Stimulated activated CD4-positive, alpha-beta T cell treated with anti-CD3 and anti-CD28 coated beads, Interleukin-15, amount 100 ng/mL, for 48 hours (primary cell): ENCODE measurements at regions not wholly inside any gene's neighbourhood (a gene's known extent, or its start where the extent isn't known, plus 50 kb on each side); places are given as distances from the start of the nearest gene placed in this dataset.

Source experiments
- DNase-seq, 2 donors: peaks; one replicate each; pipeline ENCODE4 v3.0.0-alpha.2; 2020; ENCODE audit warnings: low read depth in 2 of 2

DNA sequence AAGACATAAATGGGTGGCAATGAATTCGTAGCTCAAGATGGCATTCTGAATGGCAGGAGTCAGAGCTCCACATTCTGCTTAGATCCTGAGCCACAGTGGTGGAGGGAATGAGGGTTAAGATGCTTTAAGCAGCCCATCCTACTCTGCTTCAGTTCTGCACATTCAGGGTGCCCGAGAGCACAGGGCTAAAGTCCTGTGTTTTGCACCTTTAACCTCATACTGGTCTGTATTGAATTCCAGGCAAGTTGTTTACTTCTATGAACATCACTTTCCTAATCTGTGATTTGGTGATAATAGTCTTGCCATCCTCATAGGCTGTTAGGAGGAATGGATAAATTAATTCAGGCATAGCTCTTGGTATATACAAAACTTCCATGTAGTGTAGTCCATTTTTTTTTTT lies 321.6 kb upstream of the CD180 start:
- no peak for DNase-seq

DNA sequence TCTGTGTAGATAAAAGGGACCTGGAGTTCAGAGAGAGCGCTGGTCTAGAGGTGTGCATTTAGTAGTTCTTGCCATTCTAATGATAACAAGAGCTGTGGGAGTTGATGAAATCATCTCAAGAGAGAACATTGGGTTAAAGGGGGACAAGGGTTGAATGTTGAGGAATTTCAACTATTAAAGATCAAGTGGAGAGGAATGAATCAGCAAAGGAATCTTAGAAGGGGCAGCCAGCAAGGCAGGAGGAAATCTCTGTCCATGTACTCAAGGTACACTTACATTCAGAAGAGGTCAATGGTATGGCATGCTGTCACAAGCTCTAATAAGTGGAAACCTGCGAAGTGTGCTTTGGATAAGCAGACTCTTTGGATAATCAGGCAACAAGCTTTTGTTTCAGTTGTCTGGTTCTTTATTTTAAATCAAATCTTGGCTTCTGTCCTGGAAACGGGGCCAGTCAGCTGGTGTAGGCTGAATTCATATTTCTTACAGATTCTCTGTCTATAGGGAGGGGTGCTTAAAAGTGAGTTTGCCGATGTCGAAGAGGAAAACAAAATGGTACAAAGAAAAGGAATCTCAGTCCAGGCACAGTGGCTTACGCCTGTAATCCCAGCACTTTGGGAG lies 320.5 kb upstream of the CD180 start:
- DNase-seq = no peak

DNA sequence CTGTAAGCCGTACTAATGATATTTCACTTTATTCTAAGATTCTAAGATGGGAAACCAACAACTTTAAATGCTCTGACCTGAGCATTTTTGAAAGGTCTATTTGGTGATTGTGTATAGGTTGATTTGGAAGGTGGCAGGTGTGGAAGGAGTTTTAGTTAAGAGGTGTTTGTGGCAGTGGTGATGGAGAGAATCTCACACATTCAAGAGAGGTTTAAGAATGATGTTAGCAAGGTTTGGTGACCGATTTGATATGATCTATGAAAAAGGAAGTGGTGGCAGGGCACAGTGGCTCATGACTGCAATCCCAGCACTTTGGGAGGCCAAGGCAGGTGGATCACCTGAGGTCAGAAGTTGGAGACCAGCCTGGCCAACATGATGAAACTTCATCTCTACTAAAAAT lies 319.2 kb upstream of the CD180 start:
- DNase-seq = no peak

DNA sequence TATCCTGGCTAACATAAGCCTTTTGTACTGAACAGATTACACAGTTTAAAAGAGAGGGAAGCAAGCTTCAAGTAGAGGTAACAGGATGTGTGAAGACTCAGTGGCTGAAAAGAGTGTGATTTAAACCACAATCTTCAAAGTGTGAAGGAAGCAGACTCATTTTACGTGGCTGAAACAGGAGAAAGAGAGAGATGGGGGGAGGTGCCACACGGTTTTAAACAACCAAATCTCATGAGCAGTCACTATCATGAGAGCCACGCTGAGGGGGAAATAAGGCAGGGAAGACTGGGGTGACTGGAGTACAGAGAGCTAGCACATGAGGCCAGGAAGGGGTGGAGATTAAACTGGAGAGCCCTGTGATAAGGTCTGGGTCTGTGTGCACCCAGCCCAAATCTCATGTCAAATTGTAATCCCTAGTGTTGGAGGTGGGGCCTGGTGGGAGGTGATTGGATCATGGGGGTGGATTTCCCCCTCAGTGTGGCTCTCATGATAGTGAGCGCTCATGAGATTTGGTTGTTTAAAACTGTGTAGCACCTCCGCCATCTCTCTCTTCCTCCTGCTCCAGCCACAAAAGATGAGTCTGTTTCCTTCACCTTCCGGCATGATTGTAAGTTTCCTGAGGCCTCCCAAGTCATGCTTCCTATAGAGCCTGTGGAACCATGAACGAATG lies 318.6 kb upstream of the CD180 start:
- peak; percentile 22 to 36 for DNase-seq

DNA sequence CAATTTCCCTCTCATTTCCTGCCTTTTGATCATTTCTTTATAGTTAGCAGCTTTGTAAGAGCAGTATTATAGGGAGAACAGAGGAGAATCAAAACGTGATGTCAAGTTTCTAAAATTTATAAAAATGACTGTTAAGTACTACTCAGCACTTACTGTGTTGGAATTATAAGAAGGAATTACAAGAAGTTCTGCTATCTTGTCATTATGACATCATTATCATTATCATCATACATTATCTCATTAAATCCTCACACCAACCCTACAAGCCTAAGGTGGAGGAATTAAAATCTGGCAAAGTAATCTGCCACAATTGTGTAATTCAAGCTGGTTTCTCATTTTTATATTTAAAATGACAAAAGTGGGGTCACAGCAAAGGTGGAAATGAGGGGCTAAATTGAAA lies 316.2 kb upstream of the CD180 start:
- no peak for DNase-seq

DNA sequence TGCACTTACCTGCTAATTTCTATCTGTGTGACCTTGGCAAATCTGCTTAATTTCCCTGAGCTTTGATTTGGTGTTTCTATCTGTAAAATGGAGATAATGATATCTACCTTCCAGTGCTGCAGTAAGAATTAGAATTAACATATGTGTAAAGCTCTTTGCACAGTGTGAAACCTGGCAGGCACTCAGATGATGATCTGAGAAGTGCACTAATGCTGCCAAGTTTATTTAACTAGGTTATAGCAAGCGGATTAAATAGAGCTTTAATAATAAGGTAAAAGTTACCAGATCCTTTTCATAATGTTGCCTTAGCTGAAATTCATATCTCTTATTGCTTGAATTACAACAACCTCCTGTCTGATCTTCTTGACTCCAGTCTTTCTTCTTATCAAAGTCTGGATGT lies 315.3 kb upstream of the CD180 start:
- DNase-seq = no peak

DNA sequence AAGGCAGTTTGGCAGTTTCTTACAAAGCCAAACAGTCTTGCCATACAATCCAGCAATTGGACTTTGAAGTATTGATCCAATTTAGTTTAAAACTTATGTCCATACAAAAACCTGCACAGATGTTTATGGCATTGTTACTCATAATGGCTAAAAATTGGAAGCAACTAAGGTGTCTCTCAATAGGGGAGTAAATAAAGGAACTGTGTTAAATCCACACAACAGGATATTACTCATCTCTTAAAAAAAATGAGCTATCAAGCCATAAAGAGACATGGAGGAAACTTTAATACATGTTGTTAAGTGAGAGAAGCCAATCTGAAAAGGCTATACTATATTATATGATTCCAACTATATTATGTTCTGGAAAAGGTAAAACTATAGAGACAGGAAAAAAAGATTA lies 313.6 kb upstream of the CD180 start:
- no peak for DNase-seq

DNA sequence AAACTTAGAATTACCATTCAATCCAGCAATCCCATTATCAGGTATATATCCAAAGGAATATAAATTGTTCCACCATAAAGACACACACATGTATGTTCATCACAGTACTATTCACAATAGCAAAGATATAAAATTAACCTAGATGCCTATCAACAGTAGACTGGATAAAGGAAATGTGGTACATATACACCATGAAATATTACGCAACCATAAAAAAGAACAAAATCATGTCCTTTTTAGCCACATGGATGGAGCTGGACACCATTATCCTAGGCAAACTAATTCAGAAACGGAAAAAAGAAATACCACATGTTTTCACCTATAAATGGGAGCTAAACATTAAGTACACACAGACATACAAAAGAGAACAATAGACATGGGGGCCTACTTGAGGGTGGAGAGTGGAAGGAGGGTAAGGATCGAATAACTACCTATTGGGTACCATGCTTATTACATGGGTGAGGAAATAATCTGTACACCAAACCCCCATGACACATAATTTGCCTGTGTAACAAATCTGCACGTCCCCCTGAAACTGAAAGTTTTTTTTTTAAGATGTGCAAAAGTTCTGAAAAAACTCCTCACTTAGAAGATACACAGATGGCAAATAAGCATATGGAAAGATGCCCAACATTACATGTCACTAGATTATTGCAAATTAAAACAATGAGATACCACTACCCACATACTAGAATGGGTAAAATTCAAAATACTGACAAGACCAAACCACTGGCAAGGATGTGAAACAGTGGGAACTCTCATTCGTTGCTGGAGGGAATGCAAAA lies 313.0 kb upstream of the CD180 start:
- DNase-seq = no peak

DNA sequence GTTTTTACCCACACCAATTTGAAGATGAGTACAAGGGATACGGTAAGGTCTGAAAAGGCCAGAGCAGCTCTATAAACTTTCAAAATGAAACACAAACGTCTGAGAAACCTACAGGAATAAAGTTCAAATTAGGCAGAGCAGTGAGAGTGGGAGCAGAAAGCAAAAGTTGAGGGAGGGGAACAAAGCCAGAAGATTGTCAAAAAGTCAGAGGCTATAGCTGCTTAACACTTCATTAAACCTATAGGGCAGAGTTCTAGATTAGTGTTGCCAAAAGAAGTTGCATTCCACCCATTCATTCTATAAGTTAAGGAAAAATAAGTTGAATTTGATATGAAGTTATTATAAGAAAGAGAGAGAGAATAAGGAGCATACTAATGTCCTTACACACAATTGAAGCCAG lies 309.6 kb upstream of the CD180 start:
- no peak for DNase-seq

DNA sequence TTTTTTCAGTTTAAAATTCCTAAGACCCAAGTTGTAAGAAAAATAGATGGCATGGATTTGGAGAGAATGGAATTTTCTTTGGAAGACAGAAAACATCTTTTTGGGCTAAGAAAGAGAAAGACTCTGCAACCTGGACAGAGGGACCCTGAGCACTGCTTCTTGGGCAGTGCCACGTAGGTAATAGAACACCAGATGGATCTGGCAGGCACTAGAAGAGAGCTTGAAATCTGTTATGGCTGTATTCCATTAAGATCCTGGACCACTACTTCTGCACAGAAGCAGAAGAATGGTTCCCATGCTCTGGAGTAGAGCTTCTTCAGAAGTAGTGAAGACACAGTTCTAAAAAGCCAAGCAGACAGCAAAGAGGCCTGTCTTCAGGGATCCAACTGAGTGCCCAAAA lies 306.4 kb upstream of the CD180 start:
- DNase-seq = no peak

DNA sequence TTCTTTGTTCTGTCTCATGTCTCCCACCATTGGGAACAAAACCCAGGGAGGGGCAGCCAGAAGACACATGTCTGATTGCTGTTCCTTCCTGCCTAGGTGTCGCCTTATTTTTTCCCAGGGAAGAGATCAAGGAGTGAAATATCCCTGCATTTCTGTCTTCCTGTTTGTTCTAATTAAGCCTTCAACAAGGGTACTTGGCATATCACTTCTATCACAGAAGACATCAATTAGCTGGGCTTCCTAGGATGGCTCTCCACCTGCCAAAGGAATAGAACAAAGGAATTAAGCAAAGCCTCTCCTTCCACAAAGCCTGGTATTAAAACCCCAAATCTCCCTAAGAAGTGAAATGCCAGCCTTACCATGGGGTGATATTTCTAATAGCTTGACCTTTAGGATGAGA lies 299.5 kb upstream of the CD180 start:
- no peak for DNase-seq

DNA sequence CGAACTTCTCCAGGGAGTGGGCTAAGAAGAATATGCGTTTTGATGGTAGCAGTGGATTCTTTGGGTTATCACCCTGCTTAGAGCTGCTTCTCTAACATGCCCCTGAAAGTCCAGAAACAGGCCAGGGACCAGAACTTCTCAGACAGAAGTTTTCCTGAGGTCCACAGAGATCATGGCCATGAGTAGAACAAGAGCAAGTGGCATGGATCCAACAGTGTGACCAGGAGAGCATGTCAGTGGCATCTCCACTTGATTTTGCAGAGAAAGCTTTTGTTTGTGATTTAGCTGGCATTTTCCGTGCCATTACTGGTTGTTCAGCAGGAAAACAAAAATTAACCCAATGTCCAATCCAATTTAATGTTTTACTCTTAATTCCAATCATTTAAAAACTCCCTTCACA lies 298.5 kb upstream of the CD180 start:
- DNase-seq = no peak

DNA sequence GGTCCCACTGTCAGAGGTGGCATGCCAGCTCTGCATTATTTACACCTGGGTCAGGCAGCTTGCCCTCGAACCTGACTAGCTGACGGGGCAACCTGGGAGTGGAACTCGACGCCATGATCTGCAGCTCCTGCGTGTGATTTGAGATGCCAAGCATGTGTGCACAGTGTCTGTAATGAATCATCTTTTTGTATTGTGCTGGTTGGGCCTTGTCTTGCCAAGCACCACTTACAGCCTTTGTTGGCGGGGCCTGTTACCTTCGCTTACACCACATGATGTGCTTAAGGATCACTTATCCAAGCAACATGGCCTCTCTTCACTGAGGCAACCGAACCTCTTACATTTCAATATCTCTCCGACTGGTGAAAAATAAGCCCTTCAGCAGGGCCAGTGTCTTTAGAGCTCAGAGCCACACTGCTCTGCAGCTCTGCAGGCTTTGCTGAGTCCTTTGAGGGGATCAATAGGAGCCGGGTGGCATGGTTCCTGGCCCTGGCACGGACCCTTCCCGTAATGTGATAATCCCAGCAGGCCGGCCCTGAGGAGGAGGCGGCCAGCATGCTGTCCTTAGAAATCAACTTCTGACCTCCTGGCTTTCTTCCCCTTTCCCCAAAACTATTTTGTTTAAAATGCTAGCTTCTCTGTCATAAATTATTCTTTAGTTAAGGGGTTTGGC lies 297.7 kb upstream of the CD180 start:
- no peak for DNase-seq

DNA sequence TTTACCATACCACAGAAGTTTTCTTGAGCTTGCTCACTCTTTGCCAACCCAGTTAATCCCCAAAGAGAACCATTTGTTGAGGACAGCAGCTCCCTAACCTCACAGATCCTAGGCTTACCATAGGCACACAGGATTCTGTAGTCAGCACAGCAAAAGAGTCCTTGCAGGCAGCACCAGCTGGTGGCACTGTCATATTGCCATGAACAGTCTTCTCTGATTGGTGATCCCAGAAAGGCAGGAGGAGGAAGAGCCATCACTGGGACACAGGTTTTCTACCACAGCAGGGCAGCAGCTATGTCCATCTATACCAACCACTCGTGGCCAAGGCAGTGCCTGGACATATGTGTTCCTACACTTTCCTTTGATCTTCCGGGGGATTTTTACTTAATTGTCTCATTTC lies 297.1 kb upstream of the CD180 start:
- DNase-seq = no peak

DNA sequence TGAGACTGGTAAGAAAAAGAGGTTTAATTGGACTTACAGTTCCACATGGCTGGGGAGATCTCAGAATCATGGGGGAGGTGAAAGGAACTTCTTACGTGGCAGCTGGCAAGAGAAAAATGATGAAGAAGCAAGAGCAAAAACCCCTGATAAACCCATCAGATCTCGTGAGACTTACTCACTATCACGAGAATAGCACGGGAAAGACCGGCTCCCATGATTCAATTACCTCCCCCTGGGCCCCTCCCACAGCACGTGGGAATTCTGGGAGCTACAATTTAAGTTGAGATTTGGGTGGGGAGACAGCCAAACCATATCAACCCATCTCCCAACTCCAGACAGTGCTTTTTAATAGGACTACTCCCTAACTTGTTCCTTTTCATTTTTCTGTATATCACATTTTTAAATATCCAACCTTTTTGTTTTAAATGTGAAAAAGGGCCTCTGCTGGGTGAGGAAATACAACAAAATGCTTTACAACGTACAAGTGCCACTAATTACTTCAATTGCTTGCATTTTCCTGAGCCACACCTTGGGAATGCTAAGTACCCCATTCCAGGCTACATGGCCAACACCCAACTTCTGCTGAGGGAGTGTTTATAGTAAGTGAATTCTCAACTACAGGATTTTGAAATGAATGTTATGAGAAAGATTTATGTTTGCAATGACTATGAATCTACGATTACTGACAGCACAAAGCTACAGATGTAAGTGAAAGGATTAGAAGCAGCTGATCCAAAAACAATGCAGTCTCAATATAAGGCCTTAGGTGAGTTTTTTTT lies 294.1 kb upstream of the CD180 start:
- no peak for DNase-seq

DNA sequence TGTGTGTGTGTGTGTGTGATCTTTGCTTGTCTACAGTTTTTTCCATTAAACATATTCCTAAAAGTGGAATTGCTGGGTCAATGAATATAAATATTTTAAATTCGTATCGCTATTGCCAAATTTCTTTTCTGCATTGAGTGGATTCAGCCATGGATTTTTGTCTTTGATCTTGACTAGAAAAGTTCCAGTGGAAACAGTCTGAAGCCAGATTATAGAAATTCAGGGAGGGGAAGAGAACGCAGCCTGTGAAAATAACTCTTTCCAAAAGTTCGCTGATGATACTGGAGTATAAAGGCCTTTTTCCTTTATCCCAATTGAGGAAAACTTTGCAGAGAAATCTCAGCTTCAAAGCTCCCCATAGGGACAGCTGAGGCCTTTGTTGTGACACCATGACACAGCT lies 292.3 kb upstream of the CD180 start:
- DNase-seq = no peak

DNA sequence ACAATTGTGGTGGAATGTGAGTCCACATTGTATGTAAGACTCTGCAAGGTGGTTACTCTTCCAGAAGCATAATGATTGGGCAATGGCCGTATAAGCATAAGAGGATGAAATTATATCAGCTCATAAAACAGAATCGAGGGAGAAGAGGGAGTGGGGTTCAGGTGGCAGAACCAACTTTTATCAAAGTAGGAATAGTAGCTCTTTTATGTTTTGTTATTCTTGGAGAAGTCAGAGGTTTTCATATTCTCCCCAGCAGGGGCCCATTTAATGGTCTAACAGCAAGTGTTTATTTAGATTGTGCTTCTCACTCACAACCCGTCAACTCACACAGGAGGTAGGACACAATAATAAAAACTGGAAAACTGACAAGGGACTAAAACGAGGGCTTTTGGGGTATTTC lies 291.3 kb upstream of the CD180 start:
- no peak for DNase-seq

DNA sequence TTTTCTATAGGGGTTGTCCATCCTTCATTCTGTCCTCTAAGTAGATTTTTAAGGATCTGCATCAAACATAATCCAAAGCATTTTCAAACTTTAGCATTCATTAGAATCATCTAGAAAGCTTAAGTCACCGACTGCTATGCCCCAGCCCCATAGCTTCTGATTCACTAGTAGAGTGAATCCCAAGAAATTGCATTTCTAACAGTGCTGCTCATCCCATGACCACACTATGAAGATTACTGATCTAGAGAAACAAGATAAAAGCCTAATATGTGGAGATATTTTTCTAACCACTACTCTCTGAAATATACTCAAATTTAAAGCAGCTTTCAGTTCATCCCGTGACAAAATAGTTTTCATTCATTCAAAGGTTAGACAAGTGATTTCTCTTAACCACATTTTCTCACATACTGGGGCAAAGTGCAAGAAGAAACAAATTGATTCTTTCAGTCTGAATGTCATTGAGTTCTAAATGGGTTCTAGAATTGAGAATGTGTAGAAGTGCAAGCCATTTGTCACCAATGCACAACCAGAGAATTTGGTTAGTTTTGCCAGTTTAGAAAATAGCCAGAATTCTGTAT lies 286.9 kb upstream of the CD180 start:
- no peak for DNase-seq

DNA sequence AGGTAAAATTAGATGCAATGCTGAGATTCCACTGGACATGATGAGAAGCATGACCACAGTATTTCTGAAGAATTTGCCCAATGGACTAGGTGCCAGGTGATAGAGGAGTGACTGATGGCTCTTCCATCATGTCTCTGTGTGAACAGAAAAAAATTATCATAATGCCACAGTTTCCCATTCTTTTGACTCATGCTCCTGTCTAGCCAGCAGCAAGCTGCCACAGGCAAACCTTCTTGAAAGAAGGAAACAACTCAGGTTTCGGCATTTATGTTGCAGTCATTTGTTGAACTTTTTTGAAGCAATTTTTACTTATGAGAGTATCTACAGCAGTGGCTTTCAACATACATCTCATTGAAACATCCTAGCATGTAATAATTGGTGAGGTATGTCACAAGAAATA lies 284.8 kb upstream of the CD180 start:
- no peak for DNase-seq

DNA sequence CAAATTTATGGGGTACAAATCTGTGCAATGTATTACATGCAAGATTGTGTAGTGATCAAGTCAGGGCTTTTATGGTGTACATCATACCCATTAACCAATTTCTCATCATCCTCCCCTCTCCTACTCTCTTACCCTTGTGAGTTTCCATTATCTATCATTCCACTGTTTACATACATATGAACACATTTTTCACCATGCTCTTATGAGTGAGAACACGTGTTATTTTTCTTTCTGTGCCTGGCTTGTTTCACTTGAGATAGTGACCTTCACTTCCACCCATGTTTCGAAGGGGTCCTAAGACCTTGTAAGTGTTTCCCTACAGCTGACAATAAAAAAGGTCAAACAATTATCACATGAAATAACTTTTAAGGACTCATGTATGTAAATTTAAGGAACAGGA lies 281.7 kb upstream of the CD180 start:
- no peak for DNase-seq

DNA sequence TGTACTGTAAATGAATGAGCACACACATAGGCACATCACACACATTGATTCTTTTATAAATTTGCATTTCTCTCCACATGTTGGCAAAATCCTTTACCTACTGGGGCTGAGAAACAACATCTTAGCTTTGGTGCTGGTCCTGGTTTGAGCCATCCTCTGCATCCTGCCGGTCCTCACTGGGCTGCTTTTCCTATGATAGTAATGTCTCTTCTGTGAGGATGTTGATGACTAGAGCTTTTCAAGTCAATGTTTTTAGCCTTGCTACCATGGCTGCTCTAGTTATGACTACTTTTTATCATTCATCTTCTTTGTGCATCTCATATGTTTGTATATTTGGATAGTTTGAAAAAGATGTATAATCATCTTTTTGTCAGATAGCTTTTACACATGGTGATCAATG lies 280.4 kb upstream of the CD180 start:
- no peak for DNase-seq

DNA sequence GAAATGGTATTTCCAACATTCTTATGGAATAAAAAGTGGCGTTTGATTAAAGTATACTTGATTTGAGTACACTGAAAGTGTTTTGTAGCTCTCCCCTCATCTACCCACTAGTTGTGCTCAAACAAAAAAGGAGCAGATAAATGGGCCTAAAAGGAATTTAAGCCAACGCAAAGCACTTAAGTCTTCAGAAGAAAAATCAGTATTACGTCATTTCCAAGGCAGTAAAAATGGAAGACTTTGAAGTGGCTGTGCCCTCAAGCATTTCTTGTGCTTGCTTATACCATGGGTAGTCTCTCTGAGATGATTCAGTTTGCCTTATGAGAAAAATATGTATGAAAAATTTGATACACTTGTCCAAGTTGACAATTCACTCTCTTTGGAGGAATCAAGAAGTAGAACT lies 279.9 kb upstream of the CD180 start:
- no peak for DNase-seq
